Activated naive CD4-positive, alpha-beta T cell (primary cell): ENCODE measurements at regions not wholly inside any gene's neighbourhood (a gene's known extent, or its start where the extent isn't known, plus 50 kb on each side); places are given as distances from the start of the nearest gene placed in this dataset.

ENCODE experiments used
- DNase-seq, 4 experiments: peaks; one replicate each; lab custom pipeline; 2025; lab: John Stamatoyannopoulos, UW

- no peak for DNase-seq
These were observed 451.4 kb upstream of the C9orf72 start for GRCh38 chr9:28024676-28025075.

GRCh38 chr9:28025186-28025585 lies 451.9 kb upstream of the C9orf72 start:
- DNase-seq = no peak

DNA sequence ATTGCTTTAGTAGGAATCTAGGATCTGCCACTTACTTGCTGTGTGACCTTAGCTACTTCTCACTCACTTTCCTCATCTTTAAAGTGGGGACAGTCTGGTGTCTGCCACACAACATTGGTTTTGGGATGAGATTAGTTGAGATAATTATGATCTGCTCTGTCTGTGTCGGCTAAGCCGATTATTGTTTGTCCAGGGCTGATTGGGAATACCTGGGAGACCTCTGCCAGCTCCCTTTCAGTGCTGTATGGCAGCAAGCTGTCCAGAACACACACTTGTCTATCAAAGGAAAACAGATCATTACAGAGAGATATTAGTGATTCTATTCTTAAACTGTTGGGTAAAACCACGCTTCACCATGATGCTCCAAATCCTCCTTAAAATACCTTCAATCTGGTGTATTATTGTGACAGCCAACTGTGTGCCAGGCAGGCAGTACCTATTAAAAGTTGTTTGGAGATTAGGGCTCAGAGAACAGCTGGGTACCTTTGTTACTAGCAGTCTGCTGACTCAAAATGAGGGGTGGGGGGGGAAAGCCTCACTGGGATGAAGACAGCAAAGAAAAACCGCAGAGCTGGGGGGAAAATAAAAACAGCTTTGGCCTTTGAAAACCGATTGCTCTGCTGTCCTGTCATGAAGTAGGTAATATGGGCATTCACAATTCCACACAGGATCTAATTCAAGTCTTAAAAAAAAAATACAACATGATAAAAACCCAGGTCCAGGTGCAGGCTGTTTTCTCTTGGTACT lies 458.4 kb upstream of the C9orf72 start:
- DNase-seq = no peak

GRCh38 chr9:28032268-28032590 lies 458.9 kb upstream of the C9orf72 start:
- no peak for DNase-seq

DNA sequence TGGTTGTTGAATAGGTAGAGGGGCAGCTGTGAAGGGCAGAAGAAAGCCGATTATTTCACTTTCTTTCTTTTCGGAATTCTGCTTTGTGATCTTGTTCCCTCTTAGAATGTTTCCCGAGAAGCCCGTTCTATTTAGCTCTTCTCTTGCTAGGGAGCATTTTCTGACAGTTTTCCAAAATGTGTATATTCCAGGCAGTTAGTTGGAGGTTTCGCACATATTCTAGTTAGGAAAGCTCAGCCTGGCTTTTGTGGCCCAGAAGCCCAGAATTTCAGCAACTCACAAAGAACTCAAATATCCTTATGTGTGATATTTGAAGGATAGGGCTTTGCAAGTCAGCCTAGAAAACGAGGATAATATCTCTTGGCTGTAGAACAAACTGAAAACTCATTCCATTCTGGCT lies 461.0 kb upstream of the C9orf72 start:
- no peak for DNase-seq

- DNase-seq = no peak
These were observed 464.7 kb upstream of the C9orf72 start for GRCh38 chr9:28037968-28038367.

GRCh38 chr9:28045051-28045450 lies 471.8 kb upstream of the C9orf72 start:
- DNase-seq = no peak

GRCh38 chr9:28050046-28050445 lies 476.8 kb upstream of the C9orf72 start:
- no peak for DNase-seq

- DNase-seq = no peak
These were observed 477.7 kb upstream of the C9orf72 start for GRCh38 chr9:28050941-28051340.

- no peak for DNase-seq
These were observed 478.6 kb upstream of the C9orf72 start for GRCh38 chr9:28051559-28052503.

- no peak for DNase-seq
These were observed 480.0 kb upstream of the C9orf72 start for GRCh38 chr9:28053096-28053777.

GRCh38 chr9:28056006-28056405 lies 482.7 kb upstream of the C9orf72 start:
- no peak for DNase-seq

DNA sequence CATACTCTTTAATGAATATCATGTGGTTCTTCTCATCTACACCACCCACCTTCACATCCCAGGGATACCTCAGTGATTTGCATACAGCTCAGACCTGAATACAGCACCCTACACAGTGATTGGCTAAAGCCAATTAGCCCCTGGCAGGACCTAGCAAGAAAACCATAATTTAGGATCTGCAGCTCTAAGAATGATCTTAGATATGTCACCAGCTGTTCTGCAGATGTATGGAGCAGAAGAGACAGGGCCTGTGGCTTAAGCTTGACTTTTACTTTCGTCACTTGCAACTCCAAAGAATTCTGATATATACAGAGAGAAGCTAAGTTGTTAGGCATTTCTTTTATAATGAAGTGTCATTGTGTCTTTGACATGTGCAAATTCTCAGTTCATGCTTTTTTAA lies 483.2 kb upstream of the C9orf72 start:
- DNase-seq = no peak

DNA sequence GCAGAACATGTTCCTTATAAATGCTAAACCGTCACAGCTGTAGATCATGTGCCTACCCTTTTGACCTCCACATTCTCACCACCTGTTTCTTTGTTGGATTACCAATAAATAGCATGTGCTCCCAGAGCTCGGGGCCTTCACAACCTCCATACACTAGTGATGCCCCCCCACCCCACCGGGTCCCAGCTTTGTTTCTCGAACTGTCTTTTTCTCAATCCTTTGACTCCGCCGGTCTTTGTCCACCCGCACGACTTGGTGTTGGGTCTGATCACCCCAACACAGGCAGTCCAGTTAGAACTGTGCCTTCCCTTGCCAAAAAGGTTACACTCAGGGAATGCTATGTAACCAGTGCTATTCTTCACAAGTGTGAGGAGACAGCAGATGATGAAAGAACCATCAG lies 485.9 kb upstream of the C9orf72 start:
- no peak for DNase-seq

DNA sequence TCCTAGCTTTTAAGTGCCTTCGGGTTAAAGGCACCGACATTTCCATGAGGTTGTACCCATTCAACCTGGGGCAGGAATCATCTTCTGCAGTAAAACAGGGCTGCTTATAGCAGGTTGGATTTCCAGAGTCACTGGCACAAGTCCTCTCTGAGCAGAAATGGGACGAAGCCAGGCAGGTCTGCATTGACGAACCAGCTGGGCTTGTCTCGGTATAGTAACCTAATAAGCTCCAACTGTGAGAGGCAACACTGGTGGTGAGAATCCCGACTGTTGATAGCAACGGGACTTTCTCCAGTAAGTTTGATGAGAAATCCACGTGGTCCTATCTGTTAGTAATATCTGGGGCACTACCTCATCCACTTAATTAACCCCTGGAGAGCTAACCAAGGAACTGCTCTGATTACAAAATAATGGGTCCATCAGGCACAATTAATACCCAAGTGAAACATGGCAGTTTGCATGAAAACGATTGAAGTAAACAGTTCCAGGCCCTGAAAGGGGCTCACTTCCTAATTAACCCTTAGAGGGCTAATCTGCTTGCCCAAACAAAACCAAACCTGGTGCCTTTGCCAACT lies 491.0 kb upstream of the C9orf72 start:
- DNase-seq = no peak

DNA sequence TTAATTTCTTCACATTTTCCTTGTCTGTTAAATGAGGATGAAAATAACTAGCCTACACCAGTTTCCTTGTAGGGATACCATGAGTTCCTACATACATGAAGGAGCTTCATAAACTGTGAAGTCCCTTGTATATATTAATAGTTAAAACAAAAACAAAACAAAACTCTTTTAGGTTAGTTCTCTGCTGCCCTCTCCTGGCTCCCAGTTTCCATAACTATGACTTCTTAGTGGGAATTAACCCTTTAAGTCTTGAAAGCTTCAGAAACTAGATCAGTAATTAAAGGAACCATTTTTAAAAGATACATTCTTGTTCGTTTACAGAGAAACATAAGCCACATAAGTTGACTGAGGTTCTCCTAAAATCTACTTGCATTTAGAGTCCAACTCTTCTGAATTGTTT lies 500.0 kb upstream of the C9orf72 start:
- DNase-seq = no peak

GRCh38 chr9:28079677-28080076 lies 506.4 kb upstream of the C9orf72 start:
- DNase-seq = no peak

- DNase-seq = no peak
These were observed 509.4 kb upstream of the C9orf72 start for GRCh38 chr9:28082671-28083070.

DNA sequence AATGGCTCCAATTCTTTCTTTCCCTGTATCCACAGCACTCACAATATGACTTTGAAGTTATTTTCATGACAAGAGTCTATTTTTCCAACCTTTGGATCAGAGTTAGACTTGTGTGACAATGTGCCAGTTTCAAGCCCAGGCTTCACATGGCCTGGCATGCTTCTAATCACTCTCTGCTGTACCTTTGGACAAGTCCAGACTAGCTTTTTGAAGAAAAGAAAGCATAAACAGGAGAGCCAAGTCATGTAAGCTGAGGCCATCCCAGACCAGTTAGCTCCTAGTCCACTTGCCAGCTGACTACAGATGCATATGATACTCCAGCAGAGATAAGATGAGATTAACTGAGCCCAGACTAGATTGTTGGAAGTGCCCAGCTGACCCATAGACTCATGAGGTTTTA lies 513.6 kb upstream of the C9orf72 start:
- DNase-seq = no peak

GRCh38 chr9:28092981-28093936 lies 520.0 kb upstream of the C9orf72 start:
- no peak for DNase-seq

GRCh38 chr9:28101509-28101908 lies 528.2 kb upstream of the C9orf72 start:
- no peak for DNase-seq
